Keratinocyte (primary cell): ENCODE measurements at regions not wholly inside any gene's neighbourhood (a gene's known extent, or its start where the extent isn't known, plus 50 kb on each side); places are given as distances from the start of the nearest gene placed in this dataset.

Source experiments
- DNase-seq: peaks from one replicate; pipeline ENCODE4 v3.0.0-alpha.2; 2011; ENCODE audit warnings: low read depth, missing footprints, low spot score
- FAIRE-seq: peaks from 2 replicates; lab custom pipeline; 2011; peaks lifted over from hg19 to GRCh38; lab: Jason Lieb, UNC
- H2AFZ ChIP-seq: 2 replicates; pipeline ENCODE4 v1.6.0; 2012; ENCODE audit warnings: low read length, control low read depth, inconsistent platforms; ENCODE audit not compliant: control insufficient read depth
- H3K27ac ChIP-seq: 2 replicates; pipeline ENCODE4 v1.5.1; 2011; ENCODE audit warnings: low read length; ENCODE audit not compliant: control insufficient read depth, insufficient read depth
- H3K27me3 ChIP-seq: 3 replicates; pipeline ENCODE4 v1.6.0; 2011; ENCODE audit warnings: low read length; ENCODE audit not compliant: control insufficient read depth, insufficient read depth; ENCODE audit errors: extremely low read depth
- H3K36me3 ChIP-seq, 2 experiments: 2 replicates in 1 of 2; 3 replicates in 1 of 2; pipeline ENCODE4 v1.5.1; 2011; ENCODE audit warnings: low read length in 2 of 2, mild to moderate bottlenecking in 1 of 2; ENCODE audit not compliant: control insufficient read depth in 2 of 2, insufficient read depth in 2 of 2; ENCODE audit errors: extremely low read depth in 1 of 2
- H3K4me1 ChIP-seq: 3 replicates; pipeline ENCODE4 v1.5.1; 2011; ENCODE audit warnings: low read length; ENCODE audit not compliant: control insufficient read depth, insufficient read depth; ENCODE audit errors: extremely low read depth
- H3K4me2 ChIP-seq: 3 replicates; pipeline ENCODE4 v1.6.0; 2011; ENCODE audit warnings: low read depth, low read length; ENCODE audit not compliant: control insufficient read depth, insufficient read depth; ENCODE audit errors: extremely low read depth
- H3K4me3 ChIP-seq, 3 experiments: fragments of 200-600 bp in 1 of 3; sonication (generic) in 1 of 3; 2 replicates in 2 of 3; 3 replicates in 1 of 3; pipeline ENCODE4 v1.5.1; 2011 to 2016; ENCODE audit warnings: low read length in 3 of 3, mild to moderate bottlenecking in 3 of 3, control low read depth in 2 of 3, inconsistent platforms in 1 of 3, low read depth in 1 of 3, mixed read lengths in 1 of 3, mixed run types in 1 of 3, moderate library complexity in 1 of 3; ENCODE audit not compliant: control insufficient read depth in 2 of 3, insufficient read depth in 2 of 3; ENCODE audit errors: extremely low read depth in 1 of 3
- H3K79me2 ChIP-seq: 2 replicates; pipeline ENCODE4 v1.6.0; 2012; ENCODE audit warnings: low read length; ENCODE audit not compliant: control insufficient read depth, insufficient read depth
- H3K9ac ChIP-seq: 3 replicates; pipeline ENCODE4 v1.6.0; 2011; ENCODE audit warnings: low read length; ENCODE audit not compliant: control insufficient read depth, insufficient read depth; ENCODE audit errors: extremely low read depth
- H3K9me1 ChIP-seq: 3 replicates; pipeline ENCODE4 v1.6.0; 2011; ENCODE audit warnings: low read length; ENCODE audit not compliant: control insufficient read depth, insufficient read depth; ENCODE audit errors: extremely low read depth
- H3K9me3 ChIP-seq: 2 replicates; pipeline ENCODE4 v1.5.1; 2012; ENCODE audit warnings: low read depth, low read length; ENCODE audit not compliant: control insufficient read depth
- H4K20me1 ChIP-seq: 3 replicates; pipeline ENCODE4 v1.6.0; 2011; ENCODE audit warnings: low read length; ENCODE audit not compliant: control insufficient read depth, insufficient read depth; ENCODE audit errors: extremely low read depth
- CTCF ChIP-seq, 3 experiments: IDR thresholded peaks in 1 of 3; conservative IDR thresholded peaks in 1 of 3; optimal IDR thresholded peaks in 1 of 3; 2 replicates in 2 of 3; 3 replicates in 1 of 3; pipeline versions ENCODE3 to v1.5.1; 2011; ENCODE audit warnings: low read length in 3 of 3, mild to moderate bottlenecking in 3 of 3, moderate library complexity in 2 of 3, control low read depth in 1 of 3, inconsistent platforms in 1 of 3; ENCODE audit not compliant: insufficient read depth in 2 of 3; ENCODE audit errors: extremely low read depth in 1 of 3
- EZH2 ChIP-seq: IDR thresholded peaks from one replicate; pipeline ENCODE4 v1.6.1; 2012; ENCODE audit warnings: inconsistent platforms, mild to moderate bottlenecking, low read length, moderate library complexity
- dilution Hi-C: fragments of 300-500 bp; cut with MboI; formaldehyde crosslinking; loops from one replicate; pipeline ENCODE4 v1.7.0; 2020; ENCODE audit warnings: low sequenced_read_pairs; ENCODE audit not compliant: extremely low pct_ligation_motif_present

GRCh38 chr13:63209330-63210017, 1793.8 kb upstream of the PCDH20 start:
- H4K20me1 ChIP-seq: no peaks in the 10 kb centered on the region
- no peak overlapping the region for H3K4me3 ChIP-seq
- DNase-seq: no peak
- H3K27me3 ChIP-seq: no peaks in the 10 kb centered on the region
- no peak for TF ChIP-seq CTCF (optimal IDR thresholded peaks at IDR 0.05 in 1 of 3, IDR thresholded peaks at IDR 0.05 in 1 of 3, conservative IDR thresholded peaks at IDR 0.05 in 1 of 3; ENCODE audit: extremely low read depth in 1 of 3, insufficient read depth in 2 of 3, low read length in 3 of 3)
- no peak for TF ChIP-seq EZH2
- no peaks in the 10 kb centered on the region for H3K4me1 ChIP-seq
- dilution Hi-C loops: no loop called here
- H3K79me2 ChIP-seq: no peaks in the 10 kb centered on the region
- no peak overlapping the region for H3K9ac ChIP-seq
- no peaks in the 10 kb centered on the region for H3K36me3 ChIP-seq
- H2AFZ ChIP-seq: no peak overlapping the region
- no peak for FAIRE-seq
- H3K9me3 ChIP-seq: no peaks in the 10 kb centered on the region
- no peak overlapping the region for H3K27ac ChIP-seq
- H3K9me1 ChIP-seq: no peaks in the 10 kb centered on the region
- no peak overlapping the region for H3K4me2 ChIP-seq

GRCh38 chr13:63208826-63209225, 1793.2 kb upstream of the PCDH20 start:
- Histone ChIP-seq H4K20me1 (no peaks in the 10 kb centered on the region), H3K27ac (no peak overlapping the region), H3K9me1 (no peaks in the 10 kb centered on the region), H3K36me3 (no peaks in the 10 kb centered on the region), H3K4me1 (no peaks in the 10 kb centered on the region), H2AFZ (no peak overlapping the region), H3K9me3 (no peaks in the 10 kb centered on the region), H3K4me3 (no peak overlapping the region), H3K4me2 (no peak overlapping the region), H3K9ac (no peak overlapping the region), H3K27me3 (no peaks in the 10 kb centered on the region), H3K79me2 (no peaks in the 10 kb centered on the region)
- dilution Hi-C loops: no loop called here
- FAIRE-seq (no peak), DNase-seq (no peak)
- TF ChIP-seq EZH2: no peak

- no peak overlapping the region for H3K4me3 ChIP-seq
- no peaks in the 10 kb centered on the region for H3K4me1 ChIP-seq
- H3K27ac ChIP-seq: no peak overlapping the region
- no peak for DNase-seq
- H3K9me3 ChIP-seq: no peaks in the 10 kb centered on the region
- dilution Hi-C loops: no loop called here
- H3K4me2 ChIP-seq: no peak overlapping the region
- TF ChIP-seq EZH2: no peak
- TF ChIP-seq CTCF (optimal IDR thresholded peaks at IDR 0.05 in 1 of 3, IDR thresholded peaks at IDR 0.05 in 1 of 3, conservative IDR thresholded peaks at IDR 0.05 in 1 of 3; ENCODE audit: extremely low read depth in 1 of 3, insufficient read depth in 2 of 3, low read length in 3 of 3): no peak
- no peaks in the 10 kb centered on the region for H4K20me1 ChIP-seq
- H3K9me1 ChIP-seq: no peaks in the 10 kb centered on the region
- H3K36me3 ChIP-seq: no peaks in the 10 kb centered on the region
- no peak for FAIRE-seq
- H3K79me2 ChIP-seq: no peaks in the 10 kb centered on the region
- H3K27me3 ChIP-seq: no peaks in the 10 kb centered on the region
- H3K9ac ChIP-seq: no peak overlapping the region
- no peak overlapping the region for H2AFZ ChIP-seq
Measured at GRCh38 chr13:63206461-63206860, 1790.8 kb upstream of the PCDH20 start.
